HG03565 (cell line): ENCODE measurements at regions not wholly inside any gene's neighbourhood (a gene's known extent, or its start where the extent isn't known, plus 50 kb on each side); places are given as distances from the start of the nearest gene placed in this dataset.

ENCODE experiments used
- ATAC-seq: cut with Tn5 transposase; IDR thresholded peaks from one replicate; pipeline ENCODE4 v1.9.1; 2021; ENCODE audit warnings: mild to moderate bottlenecking, moderate library complexity; ENCODE audit not compliant: unreplicated experiment

DNA sequence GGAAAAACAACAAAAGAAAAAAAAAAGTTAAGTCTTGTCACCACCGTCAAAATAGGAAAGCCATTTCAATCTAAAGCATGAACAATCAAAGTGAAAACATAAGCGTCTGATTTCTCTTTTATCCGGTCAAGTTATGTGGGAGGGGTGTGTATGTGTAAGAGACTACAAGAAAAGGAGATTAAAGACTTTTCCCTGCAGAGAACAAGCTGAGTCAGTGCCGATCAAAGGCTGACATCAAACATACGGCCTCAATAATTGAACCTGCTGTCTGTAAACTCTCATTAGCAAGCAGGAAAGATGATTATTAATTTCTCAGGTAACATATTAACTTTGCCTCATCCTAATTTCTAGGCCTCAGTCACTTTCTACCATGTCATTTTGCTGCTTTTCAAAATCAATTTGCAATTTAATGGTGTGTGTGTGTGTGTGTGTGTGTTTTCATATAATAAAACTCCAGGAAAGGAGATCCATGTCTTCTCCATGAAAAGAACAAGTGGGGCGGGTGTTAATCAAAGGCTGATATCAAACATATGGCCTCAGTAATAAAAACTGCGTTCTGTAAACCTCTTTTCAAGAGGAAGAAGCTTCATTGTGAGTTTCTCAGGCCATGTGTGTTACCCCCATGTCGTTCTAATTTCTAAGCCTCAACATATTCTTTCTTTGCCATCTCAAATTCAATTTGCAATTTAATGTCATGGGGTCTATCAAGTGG is 649.1 kb upstream of the SORCS1 start:
- ATAC-seq = no peak

DNA sequence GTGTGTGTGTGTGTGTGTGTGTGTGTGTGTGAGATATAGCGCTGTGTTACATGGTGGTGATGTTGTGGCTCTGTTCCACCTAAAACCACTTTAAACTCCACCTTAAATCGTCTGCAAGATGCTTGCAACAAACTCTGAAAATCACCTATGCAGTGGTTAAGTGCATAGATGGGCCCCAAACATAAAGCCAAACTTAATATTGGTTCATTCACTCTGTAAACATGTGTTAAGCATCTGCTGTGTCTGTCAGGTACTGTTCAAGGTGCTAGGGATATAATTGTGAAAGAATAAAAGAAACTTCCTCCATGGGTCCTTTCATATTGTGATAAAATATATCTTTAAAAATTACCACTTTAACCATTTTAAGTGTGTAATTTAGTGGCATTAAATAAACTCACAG is 645.4 kb upstream of the SORCS1 start:
- no peak for ATAC-seq

DNA sequence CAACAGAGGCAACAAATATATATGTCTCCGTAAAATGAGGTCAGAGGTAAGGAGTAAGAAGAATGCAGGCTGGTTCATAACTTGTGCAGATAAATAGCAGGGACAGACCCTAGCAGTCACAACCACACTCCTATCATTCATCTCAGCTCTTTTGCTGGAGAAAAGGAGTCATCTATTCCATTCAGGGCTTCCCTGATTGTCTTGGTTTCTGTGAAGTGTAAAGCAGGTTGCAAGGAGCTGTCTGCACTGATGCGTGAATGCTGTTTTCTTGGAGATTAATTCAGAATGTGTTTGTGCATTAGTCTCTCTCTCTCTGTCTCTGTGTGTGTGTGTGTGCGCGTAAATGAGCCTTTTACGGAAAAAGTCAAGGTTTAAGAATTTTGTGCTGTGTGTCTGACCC is 643.3 kb upstream of the SORCS1 start:
- no peak for ATAC-seq

DNA sequence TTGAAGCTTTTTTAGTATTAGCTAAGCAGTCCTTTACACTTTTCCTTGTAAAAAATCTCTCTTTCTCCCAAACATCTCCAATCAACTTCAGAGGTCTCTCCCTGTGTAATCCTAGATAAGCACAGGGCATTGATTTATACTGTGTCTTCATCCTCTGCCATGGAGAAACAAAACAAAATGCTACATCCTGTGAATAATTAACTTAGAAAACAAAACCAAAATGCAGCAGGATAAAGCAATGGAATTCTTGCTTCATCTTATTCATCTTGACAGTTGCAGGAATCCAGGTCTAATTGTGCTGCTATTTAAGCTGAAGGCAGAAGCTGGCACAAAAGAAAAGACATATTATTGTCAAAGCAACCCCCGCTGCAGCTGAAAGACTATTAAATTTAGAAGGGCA is 641.5 kb upstream of the SORCS1 start:
- ATAC-seq = no peak

DNA sequence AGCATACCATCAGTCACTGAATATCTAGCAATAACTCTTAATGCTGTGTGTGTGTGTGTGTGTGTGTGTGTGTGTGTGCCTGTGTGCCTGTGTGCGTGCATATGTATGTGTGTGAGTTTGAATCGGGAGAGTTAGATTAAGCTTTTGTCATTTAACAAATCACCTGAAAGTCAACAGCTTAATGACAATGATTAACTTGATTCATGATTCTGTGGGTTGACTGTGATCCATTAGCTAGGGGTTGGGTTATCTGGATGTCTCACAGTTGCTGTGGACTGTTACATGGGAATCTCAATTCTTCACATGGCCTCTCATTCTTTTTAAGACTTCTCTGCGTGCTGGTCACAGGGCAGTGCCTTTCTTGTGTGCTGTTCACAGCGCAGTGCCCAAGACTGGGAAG is 639.0 kb upstream of the SORCS1 start:
- no peak for ATAC-seq

DNA sequence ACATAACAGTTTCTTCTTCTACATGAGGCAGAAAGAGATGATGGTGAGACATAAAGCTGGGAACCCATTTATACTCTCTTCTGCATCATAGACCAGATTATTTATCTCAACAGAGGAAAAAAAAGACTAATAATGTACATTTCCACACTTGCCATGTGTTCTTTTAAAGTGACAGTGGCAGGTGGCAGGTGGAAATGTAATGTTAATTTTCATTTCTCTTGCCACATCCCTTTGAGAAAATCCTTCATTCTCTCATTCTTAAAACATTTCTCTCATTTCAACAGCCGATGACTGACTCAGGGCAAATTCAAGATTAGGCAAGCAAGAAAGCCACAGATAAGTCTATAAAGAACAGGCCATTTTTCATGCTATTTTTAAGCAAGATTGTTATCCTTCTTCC is 635.6 kb upstream of the SORCS1 start:
- no peak for ATAC-seq

DNA sequence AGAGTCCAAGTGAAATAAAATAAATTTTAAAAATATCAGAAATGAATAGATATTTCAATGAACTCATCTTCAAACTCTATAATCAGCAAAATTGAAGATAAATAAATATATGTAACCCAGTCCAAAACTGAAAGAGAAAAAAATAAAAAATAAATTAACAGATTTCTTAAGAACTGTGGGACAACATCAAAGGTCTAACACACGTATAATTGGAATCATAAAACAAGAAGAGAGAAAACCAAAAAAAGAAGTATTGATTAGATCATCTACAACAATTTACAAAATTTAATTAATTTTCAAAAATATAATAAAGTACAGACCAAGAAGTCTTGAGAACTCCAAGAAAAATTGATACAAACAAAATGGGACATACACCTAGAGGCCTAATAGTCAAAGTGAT is 625.8 kb upstream of the SORCS1 start:
- no peak for ATAC-seq

DNA sequence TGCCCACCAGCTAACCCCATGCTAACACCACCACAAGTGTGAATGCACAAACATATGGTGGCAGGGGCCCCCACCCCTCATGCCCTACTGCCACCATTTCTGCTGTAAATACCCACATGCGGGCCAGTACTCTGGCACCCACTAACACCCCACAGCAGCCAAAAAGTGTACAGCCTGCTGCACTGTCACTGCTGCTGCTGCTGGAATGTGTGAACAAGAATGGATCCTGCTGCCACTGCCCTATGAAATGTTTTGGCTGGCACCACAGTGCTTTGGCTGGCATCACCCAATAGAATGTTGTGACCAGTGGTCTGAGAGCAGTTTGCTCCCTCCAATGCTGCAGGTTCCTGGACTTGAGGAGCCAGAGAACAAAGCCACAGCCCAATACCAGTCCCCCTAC is 606.6 kb upstream of the SORCS1 start:
- no peak for ATAC-seq

DNA sequence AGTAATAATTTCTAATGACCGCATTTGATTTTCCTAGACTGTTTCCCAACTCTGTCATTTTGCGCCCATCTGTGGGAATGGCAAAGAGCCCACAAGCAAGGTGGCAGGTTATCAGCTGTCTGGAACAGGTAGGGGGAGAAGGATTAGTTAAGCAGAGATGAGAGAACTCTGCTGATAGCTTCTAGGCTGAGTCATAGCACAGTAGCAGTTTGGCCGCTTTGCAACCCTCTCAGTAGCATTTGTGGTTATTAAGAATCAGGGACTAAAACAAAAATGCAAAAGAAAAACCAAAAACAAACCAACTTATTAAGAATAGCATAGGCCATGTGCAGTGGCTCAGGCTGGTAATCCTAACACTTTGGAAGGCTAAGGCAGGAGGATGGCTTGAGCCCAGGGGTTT is 602.7 kb upstream of the SORCS1 start:
- ATAC-seq = no peak

DNA sequence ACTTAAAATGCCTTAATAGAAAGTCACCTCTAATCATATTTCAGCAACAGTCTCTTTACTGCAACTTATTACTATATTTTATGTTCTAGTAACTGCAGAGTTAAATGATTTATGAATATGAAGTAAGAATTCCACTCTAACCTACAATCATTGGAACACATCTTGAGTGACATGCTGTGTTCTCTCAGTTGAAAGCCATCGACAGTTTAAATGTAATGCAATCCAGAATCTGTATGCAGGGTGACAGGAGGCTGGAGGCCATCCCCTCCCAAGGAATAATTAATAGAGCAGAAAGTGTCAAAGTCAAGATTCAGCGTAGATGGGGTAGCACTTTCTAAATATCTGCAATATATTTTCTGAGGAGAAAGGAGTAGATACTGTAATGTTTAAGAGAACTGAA is 590.3 kb upstream of the SORCS1 start:
- ATAC-seq = no peak

DNA sequence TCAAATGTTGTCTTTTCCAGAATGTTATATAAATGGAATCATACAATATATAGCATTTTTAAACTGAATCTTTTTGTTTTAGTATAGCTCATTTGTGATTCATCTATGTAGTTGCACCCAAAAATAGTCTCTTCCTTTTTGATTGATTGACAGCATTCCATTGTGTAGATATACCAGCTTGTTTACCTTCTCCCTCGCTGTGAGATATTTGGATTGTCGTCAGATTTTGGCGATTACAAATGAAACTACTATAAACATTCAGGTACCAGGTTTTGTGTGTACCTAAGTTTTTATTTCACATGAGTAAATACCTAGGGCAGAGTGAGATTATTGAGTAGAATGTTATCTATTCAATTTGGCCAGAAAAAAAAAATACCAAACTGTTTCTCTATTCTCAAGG is 584.7 kb upstream of the SORCS1 start:
- no peak for ATAC-seq

DNA sequence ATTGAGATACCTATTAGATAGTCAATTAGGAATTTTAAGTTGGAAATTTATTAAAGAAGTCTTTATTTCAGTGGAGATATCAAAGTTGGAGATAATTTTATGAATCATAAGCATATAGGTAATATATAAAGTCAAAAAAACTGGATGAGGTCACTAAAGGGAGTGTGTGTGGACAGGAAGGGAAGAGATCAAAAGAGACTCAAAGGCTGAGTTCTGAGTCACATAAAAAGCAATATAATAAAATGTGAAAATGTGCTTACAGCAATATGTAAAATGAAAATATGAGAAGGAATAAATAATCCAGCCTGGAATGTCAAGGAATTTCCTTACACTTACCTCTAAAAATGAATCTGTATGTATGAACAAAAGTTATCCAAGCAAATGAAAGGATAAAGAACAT is 583.3 kb upstream of the SORCS1 start:
- no peak for ATAC-seq

DNA sequence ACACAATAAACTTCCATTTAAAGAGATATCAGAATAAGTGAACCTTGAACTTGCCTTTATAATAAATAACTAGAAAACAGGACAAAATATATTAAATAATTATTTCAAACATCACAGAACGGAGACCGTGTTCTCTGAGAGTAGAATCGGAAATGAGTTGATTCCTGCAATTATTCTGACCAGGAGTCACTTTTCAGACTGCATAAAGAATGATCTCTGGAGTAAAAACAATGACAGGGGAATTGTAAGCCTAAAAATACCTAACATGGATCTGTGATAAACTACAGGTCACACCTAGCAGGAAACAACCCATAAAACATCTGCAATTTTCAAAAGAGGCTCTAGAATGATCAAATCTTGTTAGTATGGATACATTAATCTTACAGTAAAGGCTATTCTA is 577.5 kb upstream of the SORCS1 start:
- no peak for ATAC-seq

DNA sequence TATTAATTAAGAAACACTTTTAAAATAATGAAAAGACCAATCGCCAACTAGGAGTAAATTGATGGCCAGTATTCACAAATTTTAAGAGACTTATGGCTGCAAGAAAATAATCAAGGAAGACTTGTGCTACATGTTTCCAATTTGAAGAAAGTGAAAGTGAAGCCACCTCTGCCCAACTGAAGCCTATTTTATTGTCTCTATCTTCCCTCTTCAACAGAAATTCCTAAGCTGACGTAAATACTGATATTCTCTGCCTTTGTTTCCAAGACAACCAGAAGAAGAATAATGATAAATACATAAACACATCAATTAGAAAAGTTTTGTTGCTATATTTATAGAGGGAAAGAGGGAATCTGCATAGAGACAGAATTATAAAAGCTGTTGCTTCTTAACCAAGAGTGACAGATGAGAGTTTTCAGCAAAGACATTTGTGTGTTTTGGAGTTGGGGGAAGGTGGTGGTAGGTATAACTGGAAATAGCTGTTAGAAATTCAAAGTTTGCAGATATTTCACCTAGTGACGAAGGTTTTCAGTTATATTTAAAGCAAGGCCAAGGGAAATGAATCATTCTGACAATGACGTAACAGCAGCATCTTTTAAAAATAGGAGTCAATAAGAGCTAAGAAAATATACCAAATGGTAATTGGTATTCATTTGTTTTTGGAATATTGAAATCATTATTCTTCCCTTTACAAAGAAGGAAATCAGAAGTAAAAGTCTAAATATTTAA is 576.6 kb upstream of the SORCS1 start:
- ATAC-seq = no peak

DNA sequence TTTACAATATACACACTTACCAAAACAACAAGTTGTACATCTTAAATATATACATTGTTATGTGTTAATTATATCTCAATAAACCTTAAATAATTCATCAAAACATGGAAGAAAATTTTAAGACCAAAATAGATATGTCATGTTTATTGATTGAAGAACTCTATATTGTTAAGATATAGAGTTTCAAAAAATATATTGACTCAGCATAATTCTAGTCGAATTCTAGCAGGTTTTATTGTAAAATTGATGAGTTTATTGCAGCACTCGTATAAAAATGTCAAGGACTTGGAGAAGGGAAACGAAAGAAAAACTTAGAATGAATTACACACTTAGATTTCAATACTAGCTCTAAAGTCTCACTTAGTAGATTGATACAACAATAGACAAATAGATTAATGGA is 575.4 kb upstream of the SORCS1 start:
- no peak for ATAC-seq

DNA sequence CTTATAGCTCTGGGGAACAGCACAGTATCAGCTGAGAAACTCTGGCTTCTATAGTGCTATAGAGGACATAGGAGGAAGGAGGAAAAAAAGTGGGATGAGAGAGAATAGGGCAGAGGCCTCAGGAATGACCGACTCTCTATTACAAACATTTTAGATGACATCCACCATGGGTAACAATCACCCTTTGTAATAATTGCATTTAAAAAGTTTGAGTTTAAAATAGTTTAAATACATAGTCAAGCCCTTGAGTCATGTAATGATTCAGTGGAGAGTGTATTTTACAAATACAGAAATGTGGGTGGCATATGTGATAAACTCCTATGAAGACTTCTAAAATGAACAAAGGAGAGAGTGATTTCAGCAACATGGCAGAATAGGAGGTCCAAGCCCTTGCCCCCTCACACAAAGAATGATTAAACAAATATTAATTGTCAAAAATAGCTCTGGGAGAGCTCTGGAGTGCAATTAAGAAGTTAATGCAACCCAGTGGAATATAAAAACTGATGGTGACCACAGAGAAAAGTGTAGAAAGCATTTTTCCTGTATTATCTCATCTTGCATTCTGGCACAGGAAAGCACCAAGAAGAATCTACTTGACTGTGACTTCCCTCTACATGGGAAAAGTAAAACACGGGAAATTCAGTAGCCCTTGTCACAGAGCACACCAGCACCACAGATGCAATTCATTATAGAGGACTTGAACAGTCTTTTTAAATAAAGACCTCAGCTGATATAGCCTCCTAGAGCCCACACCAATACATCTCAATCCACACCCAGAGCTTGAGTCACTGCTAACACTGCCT is 569.0 kb upstream of the SORCS1 start:
- ATAC-seq = no peak

DNA sequence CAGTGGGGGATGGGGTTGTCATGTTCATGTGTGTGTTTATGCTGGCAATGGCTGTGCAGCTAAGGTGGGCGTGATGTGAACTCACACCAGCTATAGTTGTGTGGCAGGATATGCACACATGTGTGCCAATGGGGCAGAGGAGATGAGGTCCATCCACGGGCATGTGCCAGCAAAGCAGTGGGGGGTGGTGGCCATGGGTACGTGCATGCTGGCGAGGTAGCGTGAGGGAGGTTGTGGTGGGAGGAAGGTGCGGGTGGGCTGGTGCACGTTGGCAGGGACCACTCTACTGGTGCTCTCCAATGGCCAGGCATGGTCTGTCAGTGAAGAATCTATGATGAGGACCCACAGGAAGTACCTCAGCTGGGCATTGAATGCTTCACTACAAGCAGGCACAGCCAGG is 567.5 kb upstream of the SORCS1 start:
- ATAC-seq = no peak

DNA sequence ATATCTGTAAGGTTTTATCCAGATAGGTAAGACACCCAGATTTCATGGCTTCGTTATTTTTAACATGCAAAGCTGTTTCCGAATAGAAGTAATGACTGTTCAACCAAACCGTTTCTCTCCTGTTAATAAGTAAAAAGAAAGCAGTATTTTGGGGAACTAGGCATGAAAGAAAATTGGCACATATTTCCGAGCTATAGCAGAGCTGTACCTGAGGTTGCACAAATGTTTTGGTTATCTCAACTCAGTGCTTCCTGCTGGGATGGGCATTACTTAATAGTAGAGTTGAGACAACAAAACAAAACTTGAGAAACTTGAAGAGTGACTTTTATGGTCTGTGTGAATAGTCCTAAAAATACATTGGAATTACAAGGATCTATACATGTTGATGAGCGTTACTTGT is 564.3 kb upstream of the SORCS1 start:
- ATAC-seq = no peak

DNA sequence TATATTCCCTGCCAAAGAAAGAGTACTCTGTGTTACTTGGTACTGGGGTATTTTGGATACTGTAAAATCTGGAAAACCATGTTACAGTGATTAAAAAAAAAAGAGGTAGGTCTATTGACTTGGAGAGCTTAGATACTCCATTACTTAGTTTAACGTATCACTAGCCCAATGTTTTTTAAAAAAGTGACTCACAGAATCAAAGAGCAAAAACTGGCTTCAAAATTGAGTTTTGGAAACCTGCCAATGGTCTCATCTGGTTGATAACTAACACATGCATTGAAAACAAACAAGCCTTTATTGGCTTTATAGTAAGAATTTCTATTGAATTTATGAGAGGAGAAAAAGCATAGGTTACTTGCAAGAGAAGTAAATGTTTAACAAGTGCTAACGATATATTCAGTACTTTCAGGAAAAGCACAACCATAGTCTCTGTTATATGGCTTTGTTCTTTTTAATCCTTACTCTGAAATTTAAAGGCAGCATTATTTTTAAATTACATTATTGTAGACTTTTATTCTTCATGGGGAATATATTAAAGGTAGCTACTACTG is 563.3 kb upstream of the SORCS1 start:
- no peak for ATAC-seq

DNA sequence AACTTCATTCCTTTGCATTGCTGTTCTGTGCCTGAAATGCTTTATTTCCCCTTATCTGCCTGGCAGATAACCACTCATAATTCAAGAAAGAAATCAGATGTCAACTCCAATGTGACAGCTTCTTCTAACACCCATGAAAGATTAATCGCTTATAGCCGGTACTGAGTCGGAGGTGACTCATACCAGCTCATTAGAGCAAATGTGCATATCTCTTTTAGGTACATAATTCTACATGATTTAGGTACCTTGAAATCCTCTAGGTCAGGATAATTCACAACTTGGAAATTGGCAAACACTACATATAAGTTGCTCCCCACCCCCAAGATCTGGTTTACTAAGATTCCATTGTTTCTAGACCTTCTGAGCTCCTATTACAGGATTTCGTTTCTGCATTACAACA is 554.4 kb upstream of the SORCS1 start:
- no peak for ATAC-seq

DNA sequence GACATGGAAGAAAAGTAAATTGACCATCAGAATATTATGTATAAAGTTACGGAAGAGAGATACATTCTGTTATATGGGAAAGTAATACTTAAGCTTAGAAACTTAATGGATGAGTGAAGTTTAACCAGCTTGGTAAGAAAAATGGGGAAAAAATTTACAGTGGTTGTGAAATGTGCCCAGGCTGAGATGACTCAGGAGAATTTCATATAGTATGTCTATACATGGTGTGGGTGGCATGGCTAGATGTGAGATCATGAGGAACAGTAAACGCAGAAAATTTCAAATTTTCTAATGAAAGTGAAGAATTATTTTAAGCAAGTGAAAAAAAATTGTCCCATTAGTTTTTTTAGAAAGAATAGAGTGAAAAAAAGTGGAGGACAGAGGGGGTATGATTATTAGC is 552.5 kb upstream of the SORCS1 start:
- ATAC-seq = no peak

DNA sequence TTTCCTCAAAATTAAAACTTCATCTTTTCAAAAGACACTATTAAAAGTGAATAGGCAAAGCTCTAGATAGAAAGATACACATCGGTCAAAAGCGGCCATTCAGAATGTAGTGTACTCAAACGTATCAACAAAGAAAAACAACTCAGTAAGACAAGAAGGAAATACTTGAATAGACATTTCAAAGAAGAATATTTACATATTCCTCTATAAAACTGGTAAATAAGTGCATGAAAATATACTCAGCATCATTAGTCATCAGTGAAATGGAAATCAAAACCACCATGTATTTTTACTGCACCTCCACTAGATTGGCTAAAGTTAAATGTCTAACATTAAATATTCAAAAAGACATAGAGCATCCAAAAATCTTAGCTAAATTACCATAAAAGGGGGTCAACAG is 551.1 kb upstream of the SORCS1 start:
- ATAC-seq = no peak
